ENCODE measurements at regions not wholly inside any gene's neighbourhood (a gene's known extent, or its start where the extent isn't known, plus 50 kb on each side); places are given as distances from the start of the nearest gene placed in this dataset.

- H3K4me3 Mint-ChIP-seq = no peak overlapping the region
- ChIA-PET CTCF (no interaction called here), POLR2A (no interaction called here)
- TF ChIP-seq ETV6 (CRISPR knock-in tag; IDR thresholded peaks at IDR 0.05) = no peak
- TF ChIP-seq JUN (CRISPR knock-in tag; IDR thresholded peaks at IDR 0.05) = no peak
- TF ChIP-seq CDX4 (CRISPR knock-in tag; IDR thresholded peaks at IDR 0.05; ENCODE audit: borderline replicate concordance) = no peak
- TF ChIP-seq PRDM15 (CRISPR knock-in tag; IDR thresholded peaks at IDR 0.05) = no peak
- TF ChIP-seq FOXP1 (CRISPR knock-in tag; IDR thresholded peaks at IDR 0.05; ENCODE audit: borderline replicate concordance) = no peak
- no peak for TF ChIP-seq IRF2 (CRISPR knock-in tag; IDR thresholded peaks at IDR 0.05; ENCODE audit: borderline replicate concordance, low read depth)
- no peak for TF ChIP-seq GTF2I (CRISPR knock-in tag; conservative IDR thresholded peaks at IDR 0.05)
- no peak for TF ChIP-seq USF2 (CRISPR knock-in tag; IDR thresholded peaks at IDR 0.05)
- TF ChIP-seq ZSCAN18 (CRISPR knock-in tag; IDR thresholded peaks at IDR 0.05) = no peak
- no peak for TF ChIP-seq CBFB (CRISPR knock-in tag; IDR thresholded peaks at IDR 0.05; ENCODE audit: low read depth)
- TF ChIP-seq FOXP4 (CRISPR knock-in tag; IDR thresholded peaks at IDR 0.05) = no peak
- TF ChIP-seq E2F4 (CRISPR knock-in tag; IDR thresholded peaks at IDR 0.05; ENCODE audit: borderline replicate concordance, low read depth) = no peak
- no peak for TF ChIP-seq SOX15 (CRISPR knock-in tag; IDR thresholded peaks at IDR 0.05)
- TF ChIP-seq ZNF232 (CRISPR knock-in tag; IDR thresholded peaks at IDR 0.05) = no peak
- no peak for TF ChIP-seq ATF2 (CRISPR knock-in tag; IDR thresholded peaks at IDR 0.05; ENCODE audit: borderline replicate concordance, low read depth)
- no peak for TF ChIP-seq ELF4 (CRISPR knock-in tag; IDR thresholded peaks at IDR 0.05; ENCODE audit: low read depth)
- TF ChIP-seq AFF4 (CRISPR knock-in tag; IDR thresholded peaks at IDR 0.05; ENCODE audit: borderline replicate concordance) = no peak
- no peak for TF ChIP-seq CREB1 (CRISPR knock-in tag; IDR thresholded peaks at IDR 0.05)
- TF ChIP-seq E2F5 (CRISPR knock-in tag; IDR thresholded peaks at IDR 0.05) = no peak
- no peak for TF ChIP-seq TP53 (CRISPR knock-in tag; IDR thresholded peaks at IDR 0.05)
- H3K4me1 Mint-ChIP-seq = peaks cover 10% of the 10 kb centered on the region
- H3K27ac Mint-ChIP-seq = no peak overlapping the region
- ATAC-seq (no peak), DNase-seq (ENCODE audit: low spot score) (no peak)
- no peaks in the 10 kb centered on the region for H3K36me3 Mint-ChIP-seq
- no peaks in the 10 kb centered on the region for H3K27me3 Mint-ChIP-seq (ENCODE audit: low read depth)
- no peaks in the 10 kb centered on the region for H3K9me3 Mint-ChIP-seq
Measured at GRCh38 chr3:168472783-168473182, 377.1 kb upstream of the GOLIM4 start.
